SK-N-SH (cell line): ENCODE measurements at regions not wholly inside any gene's neighbourhood (a gene's known extent, or its start where the extent isn't known, plus 50 kb on each side); places are given as distances from the start of the nearest gene placed in this dataset.

Experiments used
- CTCF ChIA-PET: fragments of 300-600, 350-600 bp; formaldehyde crosslinking; extraction: SDS; loops from one replicate; lab custom pipeline; 2021; lab: Yijun Ruan, JAX
- POLR2A ChIA-PET: fragments of 350-600 bp; sonication (Branson Sonifier 250); formaldehyde crosslinking; extraction: SDS; loops from one replicate; lab custom pipeline; 2020; ENCODE audit warnings: antibody characterized with exemption, inconsistent platforms; lab: Yijun Ruan, JAX
- DNase-seq: peaks from one replicate; pipeline ENCODE4 v3.0.0; 2012
- H2AFZ ChIP-seq: fragments of 200-600 bp; sonication (generic); 2 replicates; pipeline ENCODE4 v1.8.1; 2016; ENCODE audit warnings: antibody characterized with exemption, mild to moderate bottlenecking, low read depth
- H3F3A ChIP-seq: fragments of 200-600 bp; sonication (generic); replicated peaks from 2 replicates; pipeline ENCODE3; 2016; ENCODE audit warnings: antibody characterized with exemption, mild to moderate bottlenecking; ENCODE audit not compliant: insufficient read depth
- H3K27ac ChIP-seq, 2 experiments: fragments of 200-500 bp in 1 of 2; fragments of 200-600 bp in 1 of 2; sonication (Bioruptor generic) in 1 of 2; sonication (generic), shearing (Covaris generic) in 1 of 2; 2 replicates each; pipeline versions ENCODE4 v1.5.1 to v1.6.1; 2014 to 2016; ENCODE audit warnings: low read depth in 2 of 2, inconsistent platforms in 1 of 2, low read length in 1 of 2, mild to moderate bottlenecking in 1 of 2, mixed read lengths in 1 of 2
- H3K27me3 ChIP-seq: fragments of 200-600 bp; sonication (generic), shearing (Covaris generic); 2 replicates; pipeline ENCODE4 v1.6.1; 2016; ENCODE audit warnings: mixed run types; ENCODE audit not compliant: insufficient read depth
- H3K36me3 ChIP-seq, 2 experiments: fragments of 200-500 bp in 1 of 2; fragments of 200-600 bp in 1 of 2; sonication (Bioruptor generic) in 1 of 2; sonication (generic) in 1 of 2; replicated peaks in 1 of 2; 2 replicates each; pipeline versions ENCODE3 to v1.5.1; 2014 to 2016; ENCODE audit warnings: low read length in 1 of 2, mild to moderate bottlenecking in 1 of 2; ENCODE audit not compliant: insufficient read depth in 2 of 2, control insufficient read depth in 1 of 2
- H3K4me1 ChIP-seq, 2 experiments: fragments of 200-500 bp in 1 of 2; fragments of 200-600 bp in 1 of 2; sonication (Bioruptor generic) in 1 of 2; sonication (generic), shearing (Covaris generic) in 1 of 2; 2 replicates each; pipeline versions ENCODE4 v1.5.1 to v1.6.1; 2014 to 2016; ENCODE audit warnings: low read depth in 1 of 2, low read length in 1 of 2, mixed run types in 1 of 2; ENCODE audit not compliant: insufficient read depth in 2 of 2, control insufficient read depth in 1 of 2
- H3K4me2 ChIP-seq: fragments of 200-600 bp; sonication (generic), shearing (Covaris generic); 2 replicates; pipeline ENCODE4 v1.6.1; 2017; ENCODE audit warnings: mixed run types
- H3K4me3 ChIP-seq, 2 experiments: fragments of 200-500 bp in 1 of 2; fragments of 200-600 bp in 1 of 2; sonication (Bioruptor generic) in 1 of 2; sonication (generic), shearing (Covaris generic) in 1 of 2; 2 replicates each; pipeline versions ENCODE4 v1.5.1 to v1.8.1; 2014 to 2016; ENCODE audit warnings: low read depth in 2 of 2, inconsistent platforms in 1 of 2, low read length in 1 of 2, mild to moderate bottlenecking in 1 of 2, mixed read lengths in 1 of 2, moderate library complexity in 1 of 2
- H3K79me2 ChIP-seq: fragments of 200-600 bp; sonication (generic); 2 replicates; pipeline ENCODE4 v1.8.1; 2017; ENCODE audit warnings: mild to moderate bottlenecking; ENCODE audit not compliant: insufficient read depth
- H3K9ac ChIP-seq: fragments of 200-600 bp; sonication (generic); 2 replicates; pipeline ENCODE4 v1.6.1; 2017; ENCODE audit warnings: mixed run types
- H3K9me2 ChIP-seq: fragments of 200-600 bp; sonication (generic); 2 replicates; pipeline ENCODE4 v1.6.1; 2017; ENCODE audit warnings: mixed run types
- H3K9me3 ChIP-seq: fragments of 200-600 bp; sonication (generic); 2 replicates; pipeline ENCODE4 v1.6.1; 2017; ENCODE audit warnings: mixed run types, mild to moderate bottlenecking, moderate library complexity
- H4K20me1 ChIP-seq: fragments of 200-600 bp; sonication (generic); 2 replicates; pipeline ENCODE4 v1.6.1; 2017; ENCODE audit warnings: mild to moderate bottlenecking, mixed run types; ENCODE audit not compliant: insufficient read depth
- CHD2 ChIP-seq: fragments of 150-350 bp; IDR thresholded peaks from 2 replicates; pipeline ENCODE4 v1.6.1; 2018; ENCODE audit warnings: low read length; ENCODE audit not compliant: partially characterized antibody
- EP300 ChIP-seq, 2 experiments: IDR thresholded peaks; 2 replicates each; pipeline versions ENCODE4 v1.4.0 to v1.6.1; 2012; ENCODE audit warnings: borderline replicate concordance in 1 of 2, low read depth in 1 of 2, low read length in 1 of 2
- EZH2phosphoT487 ChIP-seq: fragments of 200-600 bp; sonication (generic); IDR thresholded peaks from 2 replicates; pipeline ENCODE4 v1.6.1; 2017; ENCODE audit warnings: low read depth, mixed run types, mild to moderate bottlenecking, antibody characterized with exemption, moderate library complexity, borderline replicate concordance
- FOSL2 ChIP-seq: IDR thresholded peaks from 2 replicates; pipeline ENCODE4 v1.4.0; 2012; ENCODE audit warnings: low read depth, mild to moderate bottlenecking, moderate library complexity, borderline replicate concordance
- FOXM1 ChIP-seq: IDR thresholded peaks from 2 replicates; pipeline ENCODE4 v1.4.0; 2012; ENCODE audit warnings: low read depth, mild to moderate bottlenecking
- IRF3 ChIP-seq: fragments of 150-350 bp; IDR thresholded peaks from 2 replicates; pipeline ENCODE4 v1.6.1; 2016; ENCODE audit warnings: mild to moderate bottlenecking, low read depth, low read length
- JUND ChIP-seq: IDR thresholded peaks from 2 replicates; pipeline ENCODE4 v1.4.0; 2012
- NFIC ChIP-seq: IDR thresholded peaks from 2 replicates; pipeline ENCODE4 v1.4.0; 2012; ENCODE audit warnings: borderline replicate concordance
- PBX3 ChIP-seq: IDR thresholded peaks from 2 replicates; pipeline ENCODE4; 2012
- RAD21 ChIP-seq: IDR thresholded peaks from 2 replicates; pipeline ENCODE4 v1.6.1; 2012; ENCODE audit warnings: mild to moderate bottlenecking, low read length
- RCOR1 ChIP-seq: fragments of 150-350 bp; IDR thresholded peaks from 2 replicates; pipeline ENCODE4 v1.6.1; 2017; ENCODE audit warnings: antibody characterized with exemption, low read length
- TCF12 ChIP-seq: IDR thresholded peaks from 2 replicates; pipeline ENCODE4 v1.4.0; 2012
- WGBS: methylation state at CpG from one replicate; pipeline ENCODE4 v1.1.6; 2017; ENCODE audit warnings: low lambda C conversion rate; 5-methylcytosine and 5-hydroxymethylcytosine counted together
- TF ChIP-seq, protein P1 (sequence below): fragments of 150-350 bp; IDR thresholded peaks from 2 replicates; pipeline ENCODE4 v1.6.1; 2017; ENCODE audit warnings: antibody characterized with exemption, low read length, low read depth, borderline replicate concordance

- no peaks in the 10 kb centered on the region for H3K9me2 ChIP-seq
- 44% methylated on average over 2 of the region's 2 CpGs for WGBS
- H3K27me3 ChIP-seq: no peaks in the 10 kb centered on the region
- H3K27ac ChIP-seq: peak overlapping the region; percentile 47 to 72
- H4K20me1 ChIP-seq: no peaks in the 10 kb centered on the region
- peaks cover 72% of the 10 kb centered on the region for H3K79me2 ChIP-seq
- peaks cover 16% of the 10 kb centered on the region for H3F3A ChIP-seq
- DNase-seq: no peak
- H3K4me2 ChIP-seq: peak overlapping the region; percentile 53
- H2AFZ ChIP-seq: no peak overlapping the region
- TF ChIP-seq EP300 (IDR thresholded peaks at IDR 0.05; ENCODE audit: borderline replicate concordance in 1 of 2, low read depth in 1 of 2, low read length in 1 of 2) (peak in 1 of 2 experiments; percentile 43; a peak in 1 of 4 replicates), FOXM1 (no peak), PBX3 (peak; percentile 64), RAD21 (no peak), RCOR1 (no peak), NFIC (peak; percentile 25; the same call in 1 of the 2 replicates), FOSL2 (peak; percentile 62; the same call in 1 of the 2 replicates), TCF12 (peak; percentile 61), JUND (peak; percentile 37; the same call in 1 of the 2 replicates)
- peaks cover 0 to 20% of the 10 kb centered on the region in 2 experiments; a peak in 2 of 4 replicates for H3K4me1 ChIP-seq
- H3K36me3 ChIP-seq: peaks cover 0 to 5% of the 10 kb centered on the region in 2 experiments
- no peaks in the 10 kb centered on the region for H3K9me3 ChIP-seq
- peak overlapping the region; percentile 9; the same call in 1 of the 2 replicates for H3K9ac ChIP-seq
- CTCF ChIA-PET: interaction anchor here (0.6 to 1.4 kb wide), 4 partner anchors 10 to 381 kb away, joined by 3 read pairs; no protein-coding TSS in a partner anchor
- no peak overlapping the region for H3K4me3 ChIP-seq
- POLR2A ChIA-PET: no interaction called here
These were observed 464.6 kb downstream of the PCNX1 start for GRCh38 chr14:71371711-71372396.

- CTCF ChIA-PET: interaction anchor here (0.6 to 1.4 kb wide), 4 partner anchors 9 to 381 kb away, joined by 3 read pairs; no protein-coding TSS in a partner anchor
These were observed 465.2 kb downstream of the PCNX1 start for GRCh38 chr14:71372411-71372838.

DNA sequence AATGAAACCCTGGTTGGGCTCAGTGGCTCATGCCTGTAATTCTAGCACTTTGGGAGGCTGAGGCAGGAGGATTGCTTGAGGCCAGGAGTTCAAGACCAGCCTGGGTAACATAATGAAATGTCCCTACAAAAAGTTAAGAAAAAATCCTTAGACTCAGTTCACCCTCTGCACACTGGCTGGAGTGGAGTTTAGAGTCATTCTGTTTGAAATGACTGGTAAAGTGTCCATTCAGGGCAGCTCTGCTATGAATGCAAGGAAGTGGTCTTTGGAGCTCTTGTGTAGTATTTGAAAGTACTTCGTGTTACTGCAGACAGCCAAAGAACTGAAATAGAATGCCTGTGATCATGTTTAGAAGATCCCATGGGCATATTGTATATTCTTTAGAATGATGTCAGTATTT, 466.5 kb downstream of the PCNX1 start:
- Histone ChIP-seq H3K9me3 (no peaks in the 10 kb centered on the region), H3K4me2 (no peak overlapping the region), H3K79me2 (peaks cover 80% of the 10 kb centered on the region), H3F3A (peaks cover 20% of the 10 kb centered on the region), H2AFZ (no peak overlapping the region), H3K36me3 (peaks cover 0 to 5% of the 10 kb centered on the region in 2 experiments), H3K27me3 (no peaks in the 10 kb centered on the region), H3K27ac (no peak overlapping the region)
- POLR2A ChIA-PET: no interaction called here
- 91% methylated on average over 1 of the region's 1 CpG for WGBS
- TF ChIP-seq IRF3: no peak
- TF ChIP-seq CHD2: no peak
- TF ChIP-seq TCF12: no peak
- TF ChIP-seq, protein P1, sequence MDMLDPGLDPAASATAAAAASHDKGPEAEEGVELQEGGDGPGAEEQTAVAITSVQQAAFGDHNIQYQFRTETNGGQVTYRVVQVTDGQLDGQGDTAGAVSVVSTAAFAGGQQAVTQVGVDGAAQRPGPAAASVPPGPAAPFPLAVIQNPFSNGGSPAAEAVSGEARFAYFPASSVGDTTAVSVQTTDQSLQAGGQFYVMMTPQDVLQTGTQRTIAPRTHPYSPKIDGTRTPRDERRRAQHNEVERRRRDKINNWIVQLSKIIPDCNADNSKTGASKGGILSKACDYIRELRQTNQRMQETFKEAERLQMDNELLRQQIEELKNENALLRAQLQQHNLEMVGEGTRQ: no peak
- no peak for TF ChIP-seq FOSL2
- TF ChIP-seq, all 33 proteins: peak for 0
- no peaks in the 10 kb centered on the region for H3K9me2 ChIP-seq
- peaks cover 0 to 20% of the 10 kb centered on the region in 2 experiments; a peak in 2 of 4 replicates for H3K4me1 ChIP-seq
- CTCF ChIA-PET: no interaction called here
- H3K9ac ChIP-seq: no peak overlapping the region
- no peaks in the 10 kb centered on the region for H4K20me1 ChIP-seq
- no peak for DNase-seq
- no peak overlapping the region for H3K4me3 ChIP-seq

More at GRCh38 chr14:71372411-71372838, 465.2 kb downstream of the PCNX1 start:
- H3K27me3 ChIP-seq: no peaks in the 10 kb centered on the region
- POLR2A ChIA-PET: no interaction called here
- H3K36me3 ChIP-seq: peaks cover 0 to 5% of the 10 kb centered on the region in 2 experiments
- H4K20me1 ChIP-seq: no peaks in the 10 kb centered on the region
- no peaks in the 10 kb centered on the region for H3K9me2 ChIP-seq
- peaks cover 72% of the 10 kb centered on the region for H3K79me2 ChIP-seq
- peak overlapping the region; percentile 9; the same call in 1 of the 2 replicates for H3K9ac ChIP-seq
- no peak for DNase-seq
- H2AFZ ChIP-seq: no peak overlapping the region
- H3K4me1 ChIP-seq: peaks cover 0 to 20% of the 10 kb centered on the region in 2 experiments; a peak in 2 of 4 replicates
- H3K27ac ChIP-seq: peak overlapping the region; percentile 47 to 72
- peaks cover 16% of the 10 kb centered on the region for H3F3A ChIP-seq
- H3K4me3 ChIP-seq: no peak overlapping the region
- H3K9me3 ChIP-seq: no peaks in the 10 kb centered on the region
- H3K4me2 ChIP-seq: peak overlapping the region; percentile 53
- no peak for TF ChIP-seq RAD21
- no peak for TF ChIP-seq EZH2phosphoT487
- WGBS: 60% methylated on average over 4 of the region's 4 CpGs
